Brain microvascular endothelial cell (primary cell): ENCODE measurements at regions not wholly inside any gene's neighbourhood (a gene's known extent, or its start where the extent isn't known, plus 50 kb on each side); places are given as distances from the start of the nearest gene placed in this dataset.

Experiments used
- DNase-seq: peaks from one replicate; pipeline ENCODE4 v3.0.0-alpha.2; 2020
- H3K27ac ChIP-seq: fragments of 250-450 bp; sonication (Bioruptor Pico); 2 replicates; pipeline ENCODE4 v1.5.1; 2020; ENCODE audit warnings: mild to moderate bottlenecking, moderate library complexity
- H3K27me3 ChIP-seq: fragments of 250-450 bp; sonication (Bioruptor Pico); replicated peaks from 2 replicates; pipeline ENCODE4 v1.5.1; 2020; ENCODE audit warnings: mild to moderate bottlenecking
- H3K36me3 ChIP-seq: fragments of 250-450 bp; sonication (Bioruptor Pico); replicated peaks from 2 replicates; pipeline ENCODE4 v1.5.1; 2020; ENCODE audit warnings: mild to moderate bottlenecking
- H3K4me3 ChIP-seq: 2 replicates; pipeline ENCODE4 v1.5.1; 2011; ENCODE audit warnings: low read depth, mild to moderate bottlenecking, control low read depth, low read length, moderate library complexity
- in situ Hi-C: cut with HindIII; loops from 2 replicates; pipeline ENCODE4 v1.10.0; 2017; ENCODE audit warnings: low sequenced_read_pairs, low pct_ligation_motif_present
- TF ChIP-seq, protein P1 (sequence below): IDR thresholded peaks from 2 replicates; pipeline ENCODE4 v1.5.1; 2011; ENCODE audit warnings: low read depth, mild to moderate bottlenecking, moderate library complexity, low read length, control low read depth, inconsistent platforms; ENCODE audit errors: missing control alignments

DNA sequence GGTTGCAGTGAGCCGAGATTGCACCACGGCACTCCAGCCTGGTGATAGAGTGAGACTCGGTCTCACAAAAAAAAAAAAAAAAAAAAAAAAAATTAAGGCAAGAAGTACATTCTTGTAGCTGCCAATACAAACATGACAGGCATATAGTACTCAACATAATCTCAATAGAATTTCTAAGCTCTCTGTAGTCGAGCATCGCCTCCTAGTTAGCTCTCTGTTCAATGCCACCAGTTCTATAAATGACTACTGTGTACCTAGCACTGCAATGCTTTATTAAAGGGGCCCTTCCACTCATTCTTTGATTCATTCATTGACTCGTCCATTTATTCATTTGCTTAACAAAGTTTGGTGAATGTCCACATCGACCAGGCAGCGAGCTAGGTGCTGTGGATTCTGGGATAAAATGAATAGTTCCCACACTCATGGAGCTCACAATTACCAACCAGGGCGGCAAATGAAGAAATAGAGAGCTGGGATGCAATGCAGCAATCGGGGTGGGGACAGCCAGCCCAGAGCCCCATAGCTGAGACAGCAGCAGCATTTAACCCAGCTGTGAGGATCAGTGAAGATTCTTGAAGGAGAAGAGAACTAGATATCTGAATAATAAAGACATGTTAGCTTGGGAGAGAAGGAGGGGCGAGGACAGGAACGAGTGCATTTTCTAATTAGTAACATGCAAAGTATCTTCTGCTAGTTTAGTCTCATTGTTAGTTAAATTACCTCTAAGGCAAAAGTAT is 349.8 kb downstream of the LPIN1 start:
- Histone ChIP-seq H3K36me3 (no peaks in the 10 kb centered on the region), H3K27me3 (no peaks in the 10 kb centered on the region), H3K27ac (no peak overlapping the region), H3K4me3 (no peak overlapping the region)
- no peak for DNase-seq
- in situ Hi-C loops: no loop called here
- TF ChIP-seq, protein P1, sequence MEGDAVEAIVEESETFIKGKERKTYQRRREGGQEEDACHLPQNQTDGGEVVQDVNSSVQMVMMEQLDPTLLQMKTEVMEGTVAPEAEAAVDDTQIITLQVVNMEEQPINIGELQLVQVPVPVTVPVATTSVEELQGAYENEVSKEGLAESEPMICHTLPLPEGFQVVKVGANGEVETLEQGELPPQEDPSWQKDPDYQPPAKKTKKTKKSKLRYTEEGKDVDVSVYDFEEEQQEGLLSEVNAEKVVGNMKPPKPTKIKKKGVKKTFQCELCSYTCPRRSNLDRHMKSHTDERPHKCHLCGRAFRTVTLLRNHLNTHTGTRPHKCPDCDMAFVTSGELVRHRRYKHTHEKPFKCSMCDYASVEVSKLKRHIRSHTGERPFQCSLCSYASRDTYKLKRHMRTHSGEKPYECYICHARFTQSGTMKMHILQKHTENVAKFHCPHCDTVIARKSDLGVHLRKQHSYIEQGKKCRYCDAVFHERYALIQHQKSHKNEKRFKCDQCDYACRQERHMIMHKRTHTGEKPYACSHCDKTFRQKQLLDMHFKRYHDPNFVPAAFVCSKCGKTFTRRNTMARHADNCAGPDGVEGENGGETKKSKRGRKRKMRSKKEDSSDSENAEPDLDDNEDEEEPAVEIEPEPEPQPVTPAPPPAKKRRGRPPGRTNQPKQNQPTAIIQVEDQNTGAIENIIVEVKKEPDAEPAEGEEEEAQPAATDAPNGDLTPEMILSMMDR: no peak

GRCh38 chr2:12096788-12097449 is 350.5 kb downstream of the LPIN1 start:
- no peaks in the 10 kb centered on the region for H3K27me3 ChIP-seq
- no peak overlapping the region for H3K4me3 ChIP-seq
- TF ChIP-seq, protein P1: no peak
- no peak overlapping the region for H3K27ac ChIP-seq
- H3K36me3 ChIP-seq: no peaks in the 10 kb centered on the region
- no peak for DNase-seq
- in situ Hi-C loops: no loop called here

GRCh38 chr2:12097859-12098258 is 351.4 kb downstream of the LPIN1 start:
- Histone ChIP-seq H3K27ac (no peak overlapping the region), H3K27me3 (no peaks in the 10 kb centered on the region), H3K36me3 (no peaks in the 10 kb centered on the region), H3K4me3 (no peak overlapping the region)
- TF ChIP-seq, protein P1: no peak
- in situ Hi-C loops: no loop called here
- DNase-seq: no peak

- DNase-seq: no peak
These were observed 352.9 kb downstream of the LPIN1 start for GRCh38 chr2:12099374-12099773.

GRCh38 chr2:12102679-12103078 is 356.2 kb downstream of the LPIN1 start:
- TF ChIP-seq, protein P1: no peak
- Histone ChIP-seq H3K4me3 (no peak overlapping the region), H3K36me3 (no peaks in the 10 kb centered on the region), H3K27ac (no peak overlapping the region), H3K27me3 (no peaks in the 10 kb centered on the region)
- in situ Hi-C loops: no loop called here
- DNase-seq: no peak

More at GRCh38 chr2:12099374-12099773, 352.9 kb downstream of the LPIN1 start:
- TF ChIP-seq, protein P1: no peak
- no peaks in the 10 kb centered on the region for H3K27me3 ChIP-seq
- H3K27ac ChIP-seq: no peak overlapping the region
- no peaks in the 10 kb centered on the region for H3K36me3 ChIP-seq
- no peak overlapping the region for H3K4me3 ChIP-seq
- in situ Hi-C loops: no loop called here

GRCh38 chr2:12105180-12105579 is 358.7 kb downstream of the LPIN1 start:
- Histone ChIP-seq H3K36me3 (no peaks in the 10 kb centered on the region), H3K27ac (no peak overlapping the region), H3K4me3 (no peak overlapping the region), H3K27me3 (no peaks in the 10 kb centered on the region)
- in situ Hi-C loops: no loop called here
- TF ChIP-seq, protein P1: no peak
- DNase-seq: no peak
